NCI-H345 treated with DMSO at 0.1 percent for 48 hours (cell line): ENCODE measurements at regions not wholly inside any gene's neighbourhood (a gene's known extent, or its start where the extent isn't known, plus 50 kb on each side); places are given as distances from the start of the nearest gene placed in this dataset.
A peak's percentile ranks its signal among the peaks of the same experiment; 100 is the strongest.

ENCODE experiments used
- DNase-seq: peaks from one replicate; lab custom pipeline; 2025; ENCODE audit not compliant: unreplicated experiment; lab: John Stamatoyannopoulos, UW

DNA sequence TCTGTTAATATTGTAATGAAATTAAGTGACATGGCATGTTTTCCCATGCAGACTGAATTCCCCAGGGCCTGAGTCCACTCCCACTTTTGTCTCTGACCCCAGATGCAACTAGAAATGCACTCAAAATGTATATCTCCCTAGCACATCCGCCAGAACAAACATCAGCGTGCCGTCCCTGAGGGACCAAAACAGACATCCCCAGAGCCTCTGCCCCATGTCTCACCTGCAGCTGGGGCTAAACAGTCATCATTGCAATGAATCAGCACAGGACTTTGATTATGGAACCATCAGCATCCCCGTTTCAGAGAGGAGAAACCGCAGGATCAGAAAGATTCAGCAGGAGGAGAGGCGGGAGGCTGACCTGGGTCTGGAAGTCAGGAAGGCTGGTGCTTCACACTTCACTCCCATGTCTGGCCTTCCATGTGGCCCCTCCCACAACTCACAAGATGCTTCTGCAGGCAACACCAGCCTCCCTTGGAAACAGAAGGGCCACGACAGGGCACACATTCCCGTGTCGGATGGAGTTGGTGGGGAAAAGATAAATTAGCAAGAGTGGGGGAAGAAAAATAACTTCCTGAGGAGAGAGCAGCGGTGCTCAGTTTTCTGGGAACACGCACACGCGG lies 130.6 kb upstream of the VSTM2B start:
- DNase-seq = peak; percentile 57

DNA sequence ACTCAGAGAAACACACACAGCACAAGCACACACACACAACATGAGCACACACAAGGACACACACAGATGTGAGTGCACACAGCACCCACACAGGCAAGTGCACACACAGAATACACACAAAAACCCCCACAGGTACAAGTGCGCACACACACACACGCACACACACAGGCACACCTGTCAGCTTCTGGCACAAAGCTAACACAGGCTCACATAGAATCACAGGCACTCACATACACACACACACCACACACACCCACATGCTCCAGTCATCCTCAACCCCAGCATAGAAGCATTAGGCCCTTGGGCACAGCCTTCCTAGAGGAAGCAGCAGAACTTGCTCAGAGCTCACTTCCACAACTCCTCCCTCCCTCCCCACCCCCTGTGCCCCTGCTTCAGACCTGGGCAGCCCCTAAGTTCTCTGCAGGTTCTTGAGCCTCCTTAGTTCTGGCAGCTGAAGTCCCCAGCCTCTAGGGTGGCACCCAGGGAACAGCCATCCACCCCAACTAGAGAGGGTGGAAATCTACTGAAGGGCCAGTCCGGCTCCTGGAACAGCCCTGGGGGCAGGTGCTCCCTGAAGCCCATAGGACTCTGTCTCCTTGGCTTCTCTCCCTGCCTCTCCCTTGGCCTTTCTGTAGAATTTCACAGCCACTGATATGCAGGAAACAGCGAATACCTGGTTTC lies 129.9 kb upstream of the VSTM2B start:
- DNase-seq = no peak

DNA sequence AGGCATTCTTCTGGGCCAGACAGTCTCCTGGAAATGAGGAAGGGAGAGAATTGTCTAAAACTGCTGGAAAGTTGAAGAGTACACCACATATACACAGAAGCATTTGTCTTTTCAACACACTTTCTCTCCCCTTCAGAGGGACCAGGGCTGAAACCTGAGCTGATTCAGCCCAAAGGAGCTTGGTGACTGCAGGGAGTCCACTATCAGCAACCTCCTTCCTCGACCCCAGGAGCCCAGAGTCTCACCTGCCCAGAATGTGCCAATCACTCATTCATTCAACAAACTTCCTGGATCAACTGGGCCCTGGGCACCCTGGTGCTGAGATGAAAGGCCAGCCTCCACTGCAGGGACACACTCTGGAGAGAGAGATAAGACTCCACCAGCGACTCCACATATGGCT lies 128.9 kb upstream of the VSTM2B start:
- DNase-seq = no peak

DNA sequence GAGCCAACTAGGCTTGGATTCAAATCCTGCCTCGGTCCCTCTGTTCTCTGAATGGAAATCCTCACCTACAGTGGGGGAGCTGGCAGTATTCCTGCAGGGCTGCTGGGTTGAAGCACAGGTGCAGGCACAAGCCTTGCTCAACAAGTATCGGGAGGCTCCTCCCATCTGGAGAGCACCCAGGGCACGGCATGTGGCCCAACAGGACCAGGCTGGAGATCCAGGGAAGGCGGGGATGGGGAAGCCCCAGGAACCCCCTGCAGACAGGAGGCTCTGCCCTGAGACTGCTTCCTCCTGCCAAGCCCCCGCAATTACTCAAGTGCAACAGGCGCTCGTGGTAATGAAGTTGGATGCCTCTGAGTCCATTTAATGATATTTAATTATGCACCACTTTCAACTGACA lies 128.0 kb upstream of the VSTM2B start:
- DNase-seq = peak; percentile 86

DNA sequence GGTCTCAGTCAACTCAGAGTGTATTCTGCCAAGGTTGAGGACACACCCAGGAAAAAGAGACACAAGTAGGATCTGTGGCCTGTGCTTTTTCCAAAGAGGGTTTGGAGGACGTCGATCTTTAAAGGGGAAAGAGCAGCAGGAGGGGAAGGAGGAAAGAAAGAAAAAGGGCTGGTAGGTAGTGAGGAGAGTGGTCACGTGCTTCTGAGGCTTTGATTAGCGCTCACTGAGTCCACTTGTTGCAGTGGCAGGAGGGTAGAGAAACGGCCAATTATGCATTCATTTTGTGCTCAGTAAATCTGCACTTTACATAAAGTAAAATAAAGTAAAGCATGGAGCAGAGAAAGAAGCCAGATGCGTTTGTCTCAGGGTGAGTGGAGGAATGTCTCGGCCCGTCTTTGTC lies 126.0 kb upstream of the VSTM2B start:
- DNase-seq = peak; percentile 63

DNA sequence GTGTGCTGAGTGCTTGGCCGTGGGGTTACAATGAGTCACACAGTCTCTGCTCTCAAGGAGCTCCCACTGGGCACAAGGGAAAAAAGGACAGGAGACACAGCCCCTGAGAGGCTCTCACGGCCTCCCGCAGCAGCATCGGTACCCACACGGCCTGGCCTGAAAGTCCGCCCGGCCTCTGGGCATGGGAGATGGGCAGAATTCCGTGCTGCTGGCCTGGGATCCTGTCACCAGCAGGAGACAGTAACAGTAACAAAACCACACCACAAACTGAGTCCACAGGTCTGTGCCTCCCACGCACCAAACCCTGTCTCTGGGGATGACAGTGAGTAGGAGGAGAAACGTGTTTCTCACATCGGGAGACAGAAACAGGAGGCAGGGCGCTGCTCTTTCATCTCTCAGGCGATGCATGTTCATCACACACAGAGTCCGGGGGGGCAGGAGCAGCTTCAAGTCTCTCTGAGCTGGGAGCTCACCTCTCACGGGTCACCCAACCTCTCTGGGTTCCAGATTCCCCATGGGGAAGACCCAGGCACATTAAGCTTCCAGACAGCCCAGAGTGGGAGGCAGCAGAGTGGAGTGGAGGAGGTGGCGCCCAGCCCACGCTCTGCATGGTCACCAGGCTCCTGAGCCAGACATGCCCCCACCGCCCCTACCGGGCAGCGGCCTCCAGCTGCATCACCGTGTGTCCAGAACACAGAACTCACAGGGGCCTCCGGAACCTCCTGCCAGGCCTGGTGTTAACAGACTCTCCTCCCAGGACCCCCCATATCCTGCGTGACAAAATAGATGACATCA lies 124.7 kb upstream of the VSTM2B start:
- DNase-seq = no peak

DNA sequence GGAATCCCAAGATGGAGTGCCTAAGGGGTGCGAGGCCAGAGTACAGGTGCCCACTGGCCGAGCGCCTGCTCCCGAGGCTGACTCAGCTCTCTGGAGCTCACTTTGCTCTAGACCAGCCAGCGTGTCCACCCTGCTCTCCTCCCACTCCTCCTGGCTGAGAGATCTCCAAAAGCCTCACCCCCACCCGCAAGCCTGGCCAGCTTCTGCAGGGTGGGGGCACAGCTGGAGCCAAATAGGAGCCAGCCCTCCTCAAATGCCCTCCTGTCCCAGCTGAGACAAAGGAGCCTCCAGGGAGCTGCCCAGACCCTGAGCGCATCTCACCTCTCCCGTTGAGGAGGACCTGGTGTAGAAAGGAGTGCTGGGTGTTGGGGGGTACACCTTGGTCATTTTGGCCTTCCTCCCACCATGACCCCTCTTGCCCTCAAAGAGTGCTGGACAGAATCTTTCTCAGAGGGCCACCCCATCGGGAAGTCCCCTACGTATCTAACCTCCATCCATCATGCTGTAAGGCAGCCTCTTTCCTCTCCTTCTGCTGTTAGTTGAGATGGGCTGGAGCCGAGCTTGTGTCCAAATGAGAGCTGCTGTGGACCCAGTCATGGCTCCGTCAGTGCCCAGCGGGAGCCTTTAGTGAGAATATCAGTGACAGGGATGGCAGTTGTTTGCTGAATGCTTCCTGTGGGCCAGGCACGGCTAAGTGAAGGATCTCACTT lies 123.9 kb upstream of the VSTM2B start:
- no peak for DNase-seq

DNA sequence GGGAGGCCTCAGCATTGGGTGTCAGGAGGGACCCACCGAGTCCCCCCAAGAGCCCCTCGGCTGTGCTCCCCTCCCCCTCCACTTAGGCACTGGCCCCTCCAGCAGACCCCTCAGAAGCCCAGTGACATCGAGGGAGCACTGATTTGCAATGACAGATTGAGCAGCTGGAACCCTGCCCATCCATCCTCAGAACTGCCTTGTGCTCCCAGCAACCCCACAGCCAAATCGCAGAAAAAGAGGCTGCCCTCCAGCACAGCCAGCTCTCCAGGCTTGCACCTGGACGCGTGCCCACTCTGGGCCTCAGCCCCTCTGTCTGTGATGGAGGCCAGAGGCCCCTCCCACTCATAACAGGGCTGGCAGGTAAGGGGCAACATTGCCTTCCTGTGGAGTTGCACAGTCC lies 123.2 kb upstream of the VSTM2B start:
- peak; percentile 89 for DNase-seq

DNA sequence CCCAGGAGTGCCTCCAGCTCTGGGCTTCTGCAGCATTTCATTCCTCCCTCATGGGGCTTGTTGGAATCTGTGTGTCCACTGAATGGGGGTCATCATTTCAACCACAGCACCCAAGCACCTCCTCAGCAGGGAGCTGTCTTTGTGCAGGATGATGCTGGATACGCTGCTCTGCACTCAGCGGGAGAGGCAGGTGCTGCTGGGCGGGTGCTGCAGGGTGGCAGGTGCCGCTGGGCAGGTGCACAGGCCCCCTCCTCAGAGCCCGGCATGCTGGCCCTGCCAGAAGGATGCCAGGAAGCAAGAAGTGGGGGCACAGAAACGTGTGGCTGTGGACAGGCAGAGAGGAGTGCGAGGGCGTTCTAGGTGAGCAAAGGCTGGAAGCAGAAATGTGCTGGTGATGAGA lies 121.8 kb upstream of the VSTM2B start:
- peak; percentile 99 for DNase-seq

DNA sequence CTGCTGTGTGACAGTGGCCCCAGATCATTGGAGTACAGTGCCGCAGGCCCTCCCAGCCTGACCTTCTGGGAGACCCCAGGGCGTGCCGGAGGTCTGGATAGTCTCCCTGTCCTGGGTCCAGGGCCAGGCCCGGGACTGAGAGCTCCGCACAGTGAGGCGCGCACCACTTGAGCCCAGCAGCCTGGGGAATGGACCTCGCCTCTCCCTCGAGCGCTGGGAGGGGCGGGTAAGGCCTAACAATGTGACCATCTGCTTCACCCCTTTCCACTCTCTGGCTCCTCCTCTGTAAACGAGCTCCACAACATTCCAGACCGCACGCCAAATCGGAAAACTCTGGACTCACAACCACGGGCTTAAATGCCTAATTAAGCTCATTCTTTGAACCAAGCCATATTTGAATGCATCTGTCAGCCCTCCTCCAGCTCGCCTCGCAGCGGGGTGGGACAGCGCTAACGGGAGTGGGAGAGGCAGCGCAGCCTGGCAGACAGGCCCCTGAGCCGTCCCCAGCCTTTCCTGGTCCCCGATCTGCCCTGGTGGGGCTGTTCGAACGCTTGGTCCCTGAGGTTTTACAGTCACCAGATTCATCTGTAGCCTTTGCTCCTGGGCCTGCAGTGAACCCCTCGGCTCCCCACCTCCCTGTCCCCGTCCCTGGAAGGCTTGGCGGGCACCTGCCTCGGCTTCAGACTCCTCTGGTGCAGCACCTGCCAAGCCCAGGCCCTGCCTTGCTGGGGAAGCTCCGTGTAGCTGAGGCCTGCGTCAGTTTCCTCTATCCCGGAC lies 120.7 kb upstream of the VSTM2B start:
- DNase-seq = peak; percentile 98

DNA sequence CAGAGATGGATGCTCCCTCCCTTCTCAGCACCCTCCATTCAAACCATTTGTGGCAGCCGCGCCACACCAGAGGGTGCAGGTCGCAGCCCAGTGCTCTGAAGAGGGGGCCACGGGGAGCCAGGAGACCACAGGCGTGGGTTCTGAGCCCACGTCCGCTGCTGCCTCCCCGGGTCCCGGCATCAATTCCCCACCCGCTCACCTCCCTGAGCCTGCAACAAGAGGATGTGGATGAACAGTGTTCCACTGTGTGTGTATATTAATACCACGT lies 120.1 kb upstream of the VSTM2B start:
- DNase-seq = no peak

DNA sequence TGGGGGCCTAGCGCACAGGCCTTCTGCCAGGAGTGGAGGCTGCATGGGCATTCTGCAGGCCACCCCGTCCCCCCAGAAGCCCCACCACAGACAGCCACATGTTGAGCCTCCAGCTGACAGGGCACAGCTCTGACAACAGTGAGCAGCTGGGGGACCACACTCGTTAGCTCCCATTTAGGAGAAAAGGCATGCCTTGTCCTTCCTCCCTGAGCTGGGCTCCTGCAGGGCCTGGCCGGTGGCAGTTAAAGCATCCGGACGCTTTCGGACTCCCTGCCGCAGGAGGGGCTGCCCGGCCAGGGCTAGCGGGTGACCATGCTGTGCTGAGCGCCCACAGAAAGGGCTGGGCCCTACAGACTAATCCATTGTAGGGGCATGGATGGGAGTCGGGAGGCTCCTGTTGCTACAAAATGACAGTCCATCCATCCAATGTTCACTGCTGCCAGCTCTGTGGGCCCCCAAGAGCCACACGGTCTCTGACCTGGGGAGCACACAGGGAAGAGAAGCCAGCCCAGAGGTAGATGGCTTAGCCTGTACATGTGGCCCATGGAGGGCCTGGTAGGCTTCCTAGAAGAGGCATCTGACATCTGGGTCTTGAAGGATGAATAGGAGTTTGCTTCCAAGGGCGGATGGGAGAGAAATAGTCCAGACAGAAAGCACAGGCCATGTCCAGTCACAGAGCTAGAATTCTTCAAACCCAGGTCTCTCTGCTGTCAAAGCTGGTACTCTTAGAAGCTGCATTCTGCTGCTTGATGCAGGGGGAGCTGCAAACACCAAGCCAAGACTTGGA lies 116.5 kb upstream of the VSTM2B start:
- DNase-seq = no peak

DNA sequence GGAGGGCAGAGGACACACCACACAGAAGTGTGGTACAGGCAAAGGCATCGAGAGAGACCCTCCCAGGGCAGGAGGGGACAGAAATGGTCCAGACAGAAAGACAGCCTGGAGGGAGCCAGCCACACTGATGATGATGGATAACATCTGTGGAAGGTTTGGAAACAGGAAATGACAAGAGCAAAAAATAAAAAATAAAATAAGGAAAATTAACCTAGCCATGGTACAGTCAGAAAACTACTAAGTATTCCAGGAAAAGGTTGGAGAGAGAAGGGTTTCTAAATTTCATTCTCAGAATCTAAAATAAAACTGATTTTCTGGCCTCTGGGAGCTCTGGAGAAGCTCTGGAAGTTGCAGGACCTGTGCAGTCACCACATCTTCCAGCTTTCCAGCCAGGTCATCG lies 115.2 kb upstream of the VSTM2B start:
- no peak for DNase-seq

DNA sequence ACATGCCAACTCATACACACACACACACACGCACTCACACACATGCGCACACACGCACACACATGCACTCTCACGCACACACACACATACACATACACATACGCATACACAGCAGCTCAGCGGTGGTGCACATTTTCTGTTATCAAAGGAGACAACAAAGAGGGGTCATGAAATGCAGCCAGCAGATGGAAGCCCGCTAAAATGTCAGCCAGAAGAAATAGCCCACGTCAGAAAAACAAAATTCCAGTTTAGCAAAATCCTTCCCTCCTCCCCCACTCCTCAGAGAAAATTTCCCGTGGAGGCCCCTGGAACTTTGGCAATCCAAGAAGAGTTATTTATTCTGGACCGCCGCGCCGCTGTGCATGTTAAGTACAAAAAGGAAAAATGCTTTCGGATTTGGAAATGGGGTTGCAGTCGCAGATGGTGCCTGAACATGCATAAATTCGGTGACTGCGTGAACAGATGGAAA lies 114.6 kb upstream of the VSTM2B start:
- DNase-seq = no peak

DNA sequence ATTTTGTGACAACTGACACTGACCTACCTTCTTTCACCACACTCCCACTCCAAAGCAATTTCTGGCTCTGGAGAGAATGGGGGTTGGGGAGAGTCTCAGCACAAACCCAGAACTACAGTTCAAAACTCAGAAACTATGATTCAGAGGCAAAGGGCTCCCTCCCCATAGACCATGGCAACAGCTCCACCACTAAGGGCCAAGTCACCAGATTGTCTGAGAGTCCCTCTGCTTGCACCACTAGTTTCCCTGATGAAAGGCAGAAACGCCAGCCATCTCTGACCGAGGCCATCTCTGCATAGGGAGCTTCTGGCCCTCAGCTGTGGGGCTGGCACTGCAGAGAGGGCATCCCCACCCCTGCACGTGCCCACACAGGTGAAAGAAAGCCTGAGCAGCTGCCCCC lies 112.4 kb upstream of the VSTM2B start:
- no peak for DNase-seq

DNA sequence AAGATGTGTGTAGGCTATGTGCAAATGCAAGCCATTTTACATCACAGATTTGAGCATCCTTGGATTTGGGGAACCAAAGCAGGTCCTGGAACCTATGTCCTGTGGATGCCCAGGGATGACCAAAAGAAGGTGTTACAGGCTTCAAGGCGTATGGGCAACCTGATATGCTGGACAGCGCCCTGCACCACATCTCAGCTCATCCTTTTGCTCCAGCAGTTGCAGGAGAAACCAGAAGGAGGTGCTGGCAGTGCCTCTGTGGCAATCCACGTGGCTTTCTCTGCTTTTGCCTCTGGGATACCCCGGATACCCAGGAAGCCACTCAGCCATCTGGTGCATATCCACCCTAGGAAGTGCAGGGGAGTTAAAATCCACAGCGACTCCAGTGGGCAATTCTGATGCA lies 110.3 kb upstream of the VSTM2B start:
- DNase-seq = no peak

DNA sequence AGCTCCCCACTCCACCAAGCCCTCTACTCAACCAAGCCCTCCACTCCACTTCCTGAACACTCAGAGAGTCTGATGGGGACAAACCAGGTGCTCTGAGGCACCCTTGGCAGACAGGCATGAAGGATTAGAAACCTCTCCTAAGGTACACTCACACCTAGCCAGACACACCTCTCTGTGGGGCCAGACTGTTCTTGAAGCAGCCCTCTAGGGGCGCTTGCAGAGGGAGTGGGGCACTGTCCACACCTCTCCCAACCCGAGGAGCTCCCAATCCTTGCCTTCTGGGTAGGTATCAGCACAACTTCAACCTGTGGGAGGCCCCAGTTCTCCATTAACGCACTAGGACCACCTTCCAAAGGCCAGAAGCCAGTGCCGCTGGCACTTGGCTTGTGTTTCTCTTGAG lies 108.7 kb upstream of the VSTM2B start:
- no peak for DNase-seq

DNA sequence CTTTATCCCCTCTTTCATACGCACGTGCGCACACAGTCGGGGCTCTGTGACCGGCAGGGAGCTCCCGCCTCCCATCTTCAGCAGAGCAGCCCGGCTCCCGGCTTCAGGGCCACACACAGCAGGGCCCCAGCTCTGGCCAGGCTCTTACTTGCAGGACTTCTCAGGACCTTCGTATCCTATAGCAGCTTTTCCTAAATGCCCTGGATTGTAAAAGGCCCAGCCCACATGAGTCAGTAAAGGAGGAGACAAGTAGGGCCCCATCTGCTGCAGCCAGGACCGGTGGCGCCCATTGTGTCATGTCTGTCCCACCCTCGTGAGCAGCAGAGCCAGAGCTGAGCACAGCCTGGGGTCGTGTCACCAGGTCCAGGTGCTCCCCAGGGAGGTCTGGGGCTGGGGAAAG lies 107.6 kb upstream of the VSTM2B start:
- no peak for DNase-seq

DNA sequence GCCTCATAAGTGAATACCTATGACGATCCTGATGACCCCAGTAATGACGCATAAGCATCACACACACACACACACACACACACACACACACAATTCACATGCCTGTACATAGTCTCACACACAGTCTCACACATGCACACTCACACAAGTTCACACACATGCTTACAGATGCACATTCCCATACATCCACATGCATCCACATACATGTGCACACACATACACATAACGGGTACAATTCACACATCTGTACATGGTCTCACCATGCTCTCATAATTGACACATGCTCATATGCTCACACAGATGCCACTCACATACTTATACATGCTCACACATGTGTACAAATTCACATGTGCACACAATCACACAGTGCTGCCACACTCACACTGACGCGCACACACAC lies 105.7 kb upstream of the VSTM2B start:
- DNase-seq = no peak

DNA sequence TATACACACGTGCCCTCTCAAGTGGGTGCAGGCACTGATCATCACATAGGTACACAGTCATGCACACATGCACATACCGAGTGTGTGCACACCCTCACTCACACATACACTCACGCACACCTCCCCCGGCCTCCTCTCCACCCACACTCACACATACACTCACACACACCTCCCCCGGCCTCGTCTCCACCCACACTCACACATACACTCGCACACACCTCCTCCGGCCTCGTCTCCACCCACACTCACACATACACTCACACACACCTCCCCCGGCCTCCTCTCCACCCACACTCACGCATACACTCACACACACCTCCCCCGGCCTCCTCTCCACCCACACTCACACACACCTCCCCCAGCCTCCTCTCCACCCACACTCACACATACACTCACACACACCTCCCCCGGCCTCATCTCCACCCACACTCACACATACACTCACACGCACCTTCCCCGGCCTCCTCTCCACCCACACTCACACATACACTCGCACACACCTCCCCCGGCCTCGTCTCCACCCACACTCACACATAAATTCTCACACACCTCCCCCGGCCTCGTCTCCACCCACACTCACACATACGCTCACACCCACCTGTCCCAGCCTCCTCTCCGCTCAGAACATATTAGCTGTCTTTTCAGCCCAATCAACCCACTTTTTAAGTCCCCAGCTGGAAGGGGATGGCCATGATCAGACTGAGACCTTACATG lies 105.2 kb upstream of the VSTM2B start:
- no peak for DNase-seq
